Colonic mucosa (tissue), 4 donors: ENCODE measurements at regions not wholly inside any gene's neighbourhood (a gene's known extent, or its start where the extent isn't known, plus 50 kb on each side); places are given as distances from the start of the nearest gene placed in this dataset.

ENCODE experiments used
- DNase-seq: peaks from one replicate; pipeline ENCODE4 v3.0.0-alpha.2; 2020
- H3K27ac ChIP-seq: fragments of 200-600 bp; one replicate; pipeline ENCODE4 v1.8.0; 2021
- H3K27me3 ChIP-seq: fragments of 200-600 bp; one replicate; pipeline ENCODE4 v1.8.0; 2021
- H3K36me3 ChIP-seq: fragments of 200-600 bp; one replicate; pipeline ENCODE4 v1.8.0; 2021
- H3K4me1 ChIP-seq: fragments of 200-600 bp; one replicate; pipeline ENCODE4 v1.8.0; 2021; ENCODE audit warnings: mild to moderate bottlenecking
- H3K4me3 ChIP-seq: fragments of 200-600 bp; one replicate; pipeline ENCODE4 v1.8.0; 2021
- H3K9ac ChIP-seq, 2 donors: one replicate each; pipeline ENCODE4 v1.7.0; 2013; ENCODE audit warnings: control low read depth in 2 of 2, low read depth in 2 of 2, low read length in 2 of 2
- H3K9me3 ChIP-seq: fragments of 200-600 bp; one replicate; pipeline ENCODE4 v1.8.0; 2021
- CTCF ChIP-seq: fragments of 200-600 bp; IDR thresholded peaks from one replicate; pipeline ENCODE4 v1.8.0; 2022; ENCODE audit warnings: antibody characterized with exemption, mild to moderate bottlenecking
- intact Hi-C: fragments of 100-400 bp; cut with DNase I; formaldehyde crosslinking; loops from one replicate; pipeline ENCODE4 v1.14.1; 2022
- donor health status: healthy.
- donor health status: DM: no; HTN: no; CAD: no.
- donor health status: DM: no; HTN: no; CAD: no.

DNA sequence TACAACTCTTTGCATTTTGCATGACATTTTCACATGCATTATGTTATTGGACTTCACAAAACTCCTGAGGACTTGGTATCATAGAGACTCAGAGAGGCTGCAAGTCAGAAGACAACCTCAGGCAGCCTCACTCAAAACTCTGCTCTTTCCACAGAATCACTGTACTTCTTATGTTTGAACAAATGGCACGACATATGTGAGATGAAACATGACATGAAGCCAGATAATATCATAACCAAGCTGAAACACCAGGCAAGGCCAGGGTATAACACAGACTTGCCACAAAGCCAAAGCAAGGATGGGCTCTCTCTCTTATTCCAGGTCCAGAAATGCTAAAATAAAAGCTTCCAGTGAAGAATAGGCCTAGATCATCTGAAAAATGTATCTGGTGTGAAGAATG lies 425.8 kb upstream of the CDH5 start:
- Histone ChIP-seq H3K27ac (no peak overlapping the region), H3K27me3 (no peaks in the 10 kb centered on the region), H3K36me3 (no peaks in the 10 kb centered on the region), H3K9ac (no peak overlapping the region), H3K4me3 (no peak overlapping the region), H3K9me3 (no peaks in the 10 kb centered on the region), H3K4me1 (no peaks in the 10 kb centered on the region)
- no peak for DNase-seq
- no peak for TF ChIP-seq CTCF
- intact Hi-C loops, result no loop called here

DNA sequence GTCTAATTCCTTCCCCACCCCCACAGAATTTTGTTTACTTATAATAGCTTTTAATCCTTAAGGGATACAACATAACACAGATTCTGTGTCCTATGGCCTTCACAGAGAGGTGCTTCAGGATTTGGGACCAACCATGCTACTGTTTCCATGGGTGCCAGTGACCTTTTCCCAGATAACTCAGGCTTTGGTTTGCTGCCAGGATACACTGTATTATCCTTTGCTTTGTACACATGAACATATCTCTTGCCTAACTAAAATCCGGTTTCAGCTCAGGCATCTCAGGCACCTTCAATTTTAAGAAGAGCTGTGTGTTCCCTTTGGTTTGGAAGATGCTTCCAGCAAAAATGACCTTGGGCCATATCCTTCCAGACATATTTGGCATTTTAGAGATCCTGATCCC lies 428.4 kb upstream of the CDH5 start:
- no peak for DNase-seq
- H3K4me1 ChIP-seq, result no peaks in the 10 kb centered on the region
- intact Hi-C loops, result no loop called here
- no peaks in the 10 kb centered on the region for H3K36me3 ChIP-seq
- no peak for TF ChIP-seq CTCF
- H3K27me3 ChIP-seq, result no peaks in the 10 kb centered on the region
- H3K27ac ChIP-seq, result no peak overlapping the region
- no peak overlapping the region for H3K4me3 ChIP-seq
- no peaks in the 10 kb centered on the region for H3K9me3 ChIP-seq
- no peak overlapping the region for H3K9ac ChIP-seq

GRCh38 chr16:65937455-65937854 lies 429.0 kb upstream of the CDH5 start:
- no peak for DNase-seq
- Histone ChIP-seq H3K9me3 (no peaks in the 10 kb centered on the region), H3K27me3 (no peaks in the 10 kb centered on the region), H3K4me3 (no peak overlapping the region), H3K27ac (no peak overlapping the region), H3K9ac (no peak overlapping the region), H3K36me3 (no peaks in the 10 kb centered on the region), H3K4me1 (no peaks in the 10 kb centered on the region)
- intact Hi-C loops, result no loop called here
- TF ChIP-seq CTCF, result no peak

DNA sequence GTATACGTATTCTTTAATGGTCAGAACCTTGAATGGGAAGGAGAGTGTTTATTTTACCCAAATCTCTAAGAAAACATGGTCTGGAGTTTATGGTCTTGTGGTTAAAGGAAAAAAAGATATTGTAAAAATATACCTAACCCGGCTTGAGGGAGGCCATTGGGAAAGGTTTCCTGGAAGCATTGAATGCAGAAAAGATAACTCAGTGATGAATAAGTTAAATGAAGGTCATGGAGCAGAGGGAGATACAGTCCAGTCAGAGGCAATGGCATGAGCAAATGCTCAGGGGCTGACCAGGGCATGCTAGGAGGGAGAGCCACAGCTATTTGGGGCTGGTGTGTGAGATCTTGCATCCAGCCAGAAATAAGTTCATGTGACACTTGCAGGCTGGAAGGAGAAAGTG lies 430.4 kb upstream of the CDH5 start:
- Histone ChIP-seq H3K27ac (no peak overlapping the region), H3K4me1 (no peaks in the 10 kb centered on the region), H3K36me3 (no peaks in the 10 kb centered on the region), H3K4me3 (no peak overlapping the region), H3K9me3 (no peaks in the 10 kb centered on the region), H3K27me3 (no peaks in the 10 kb centered on the region), H3K9ac (no peak overlapping the region)
- no peak for TF ChIP-seq CTCF
- DNase-seq, result no peak
- intact Hi-C loops, result no loop called here

- H3K4me3 ChIP-seq, result no peak overlapping the region
- DNase-seq, result no peak
Measured at GRCh38 chr16:65934443-65934842, 432.0 kb upstream of the CDH5 start.

More at GRCh38 chr16:65934443-65934842, 432.0 kb upstream of the CDH5 start:
- no peak for TF ChIP-seq CTCF
- H3K9me3 ChIP-seq, result no peaks in the 10 kb centered on the region
- intact Hi-C loops, result no loop called here
- no peaks in the 10 kb centered on the region for H3K4me1 ChIP-seq
- H3K9ac ChIP-seq, result no peak overlapping the region
- H3K27me3 ChIP-seq, result no peaks in the 10 kb centered on the region
- no peak overlapping the region for H3K27ac ChIP-seq
- H3K36me3 ChIP-seq, result no peaks in the 10 kb centered on the region
